Caco-2 (cell line): ENCODE measurements at regions not wholly inside any gene's neighbourhood (a gene's known extent, or its start where the extent isn't known, plus 50 kb on each side); places are given as distances from the start of the nearest gene placed in this dataset.

Experiments
- BruUV-seq: library from RNA; stranded (reverse); fragments of 400-500 nt; replicated peaks from 2 replicates; lab custom pipeline; 2021; lab: Mats Ljungman, UMichigan
- CTCF ChIA-PET: fragments of 300-600 bp; sonication (Branson Sonifier 250); formaldehyde crosslinking; loops from one replicate; lab custom pipeline; 2022; ENCODE audit warnings: antibody characterized with exemption; lab: Charles Lee
- POLR2A ChIA-PET: fragments of 300-600 bp; sonication (Branson Sonifier 250); formaldehyde crosslinking; loops from one replicate; lab custom pipeline; 2022; ENCODE audit warnings: antibody characterized with exemption; lab: Charles Lee
- DNase-seq, 2 experiments: peaks; one replicate each; pipeline versions ENCODE4 v3.0.0 to v3.0.0-alpha.2; 2020 to 2022
- H3K27me3 ChIP-seq: replicated peaks from 2 replicates; pipeline ENCODE4 v1.6.0; 2011; ENCODE audit warnings: low read length; ENCODE audit not compliant: control insufficient read depth, insufficient read depth
- H3K36me3 ChIP-seq: 2 replicates; pipeline ENCODE4 v1.5.1; 2011; ENCODE audit warnings: low read length; ENCODE audit not compliant: control insufficient read depth, insufficient read depth
- H3K4me1 ChIP-seq: fragments of 250-450 bp; sonication (Bioruptor Pico); 2 replicates; pipeline ENCODE4 v1.5.1; 2020; ENCODE audit warnings: mild to moderate bottlenecking
- H3K4me3 ChIP-seq: 2 replicates; pipeline ENCODE4 v1.5.1; 2011; ENCODE audit warnings: low read depth, mild to moderate bottlenecking, control low read depth, low read length
- H3K9me3 ChIP-seq: fragments of 250-450 bp; sonication (Bioruptor Pico); 2 replicates; pipeline ENCODE4 v1.5.1; 2020; ENCODE audit warnings: mild to moderate bottlenecking, moderate library complexity
- H3K27ac Mint-ChIP-seq: one replicate; pipeline ENCODE4 v1.8.0; 2022; ENCODE audit warnings: mixed read lengths; ENCODE audit not compliant: unreplicated experiment
- H3K27me3 Mint-ChIP-seq: one replicate; pipeline ENCODE4 v1.8.0; 2022; ENCODE audit warnings: mixed read lengths; ENCODE audit not compliant: insufficient read depth, unreplicated experiment
- H3K36me3 Mint-ChIP-seq: one replicate; pipeline ENCODE4 v1.8.0; 2022; ENCODE audit warnings: mild to moderate bottlenecking, mixed read lengths; ENCODE audit not compliant: insufficient read depth, unreplicated experiment
- H3K4me1 Mint-ChIP-seq: one replicate; pipeline ENCODE4 v1.8.0; 2022; ENCODE audit warnings: low read depth, mixed read lengths; ENCODE audit not compliant: unreplicated experiment
- H3K4me3 Mint-ChIP-seq: one replicate; pipeline ENCODE4 v1.8.0; 2022; ENCODE audit warnings: mild to moderate bottlenecking, moderate library complexity, mixed read lengths; ENCODE audit not compliant: unreplicated experiment
- H3K9me3 Mint-ChIP-seq: one replicate; pipeline ENCODE4 v1.8.0; 2022; ENCODE audit warnings: mixed read lengths; ENCODE audit not compliant: unreplicated experiment
- CTCF ChIP-seq, 2 experiments: fragments of 200-600 bp in 1 of 2; IDR thresholded peaks; 1 replicate in 1 of 2; 2 replicates in 1 of 2; pipeline versions ENCODE4 v1.5.1 to v1.8.0; 2011 to 2022; ENCODE audit warnings: antibody characterized with exemption in 1 of 2, control low read depth in 1 of 2, inconsistent platforms in 1 of 2, low read depth in 1 of 2, low read length in 1 of 2, mild to moderate bottlenecking in 1 of 2, moderate library complexity in 1 of 2; ENCODE audit not compliant: insufficient read depth in 1 of 2, severe bottlenecking in 1 of 2, unreplicated experiment in 1 of 2
- intact Hi-C: fragments of 100-400 bp; cut with micrococcal nuclease; formaldehyde crosslinking; loops from one replicate; pipeline ENCODE4 v1.10.0; 2022; ENCODE audit not compliant: unreplicated experiment

GRCh38 chr4:66920514-66920913 lies 624.8 kb downstream of the CENPC start:
- H3K36me3 ChIP-seq: no peaks in the 10 kb centered on the region
- no TSS peak for BruUV-seq
- Mint-ChIP-seq H3K4me3 (no peak overlapping the region), H3K36me3 (no peaks in the 10 kb centered on the region), H3K4me1 (no peaks in the 10 kb centered on the region), H3K9me3 (no peaks in the 10 kb centered on the region), H3K27me3 (peaks cover 9% of the 10 kb centered on the region), H3K27ac (no peak overlapping the region)
- ChIA-PET POLR2A (no interaction called here), CTCF (no interaction called here)
- no peaks in the 10 kb centered on the region for H3K9me3 ChIP-seq
- H3K4me1 ChIP-seq: no peaks in the 10 kb centered on the region
- no peak overlapping the region for H3K4me3 ChIP-seq
- intact Hi-C loops: no loop called here
- no peaks in the 10 kb centered on the region for H3K27me3 ChIP-seq
- no peak for DNase-seq
- no peak for TF ChIP-seq CTCF (IDR thresholded peaks at IDR 0.05; ENCODE audit: insufficient read depth in 1 of 2, low read depth in 1 of 2, low read length in 1 of 2, severe bottlenecking in 1 of 2, unreplicated experiment in 1 of 2)

- no peak for DNase-seq
- no peaks in the 10 kb centered on the region for H3K9me3 ChIP-seq
- H3K4me1 ChIP-seq: no peaks in the 10 kb centered on the region
- H3K36me3 ChIP-seq: no peaks in the 10 kb centered on the region
- no peak for TF ChIP-seq CTCF (IDR thresholded peaks at IDR 0.05; ENCODE audit: insufficient read depth in 1 of 2, low read depth in 1 of 2, low read length in 1 of 2, severe bottlenecking in 1 of 2, unreplicated experiment in 1 of 2)
- no peaks in the 10 kb centered on the region for H3K9me3 Mint-ChIP-seq
- no peaks in the 10 kb centered on the region for H3K27me3 ChIP-seq
- H3K36me3 Mint-ChIP-seq: no peaks in the 10 kb centered on the region
- H3K27ac Mint-ChIP-seq: no peak overlapping the region
- CTCF ChIA-PET: no interaction called here
- intact Hi-C loops: no loop called here
- no peak overlapping the region for H3K4me3 ChIP-seq
- no peak overlapping the region for H3K4me3 Mint-ChIP-seq
- no TSS peak for BruUV-seq
- no peaks in the 10 kb centered on the region for H3K4me1 Mint-ChIP-seq
- H3K27me3 Mint-ChIP-seq: peaks cover 4% of the 10 kb centered on the region
- POLR2A ChIA-PET: no interaction called here
Observed at GRCh38 chr4:66911880-66912279, 633.4 kb downstream of the CENPC start.

GRCh38 chr4:66906314-66906713 lies 639.0 kb downstream of the CENPC start:
- intact Hi-C loops: no loop called here
- Mint-ChIP-seq H3K27me3 (peaks cover 1% of the 10 kb centered on the region), H3K4me3 (no peak overlapping the region), H3K4me1 (no peaks in the 10 kb centered on the region), H3K9me3 (no peaks in the 10 kb centered on the region), H3K27ac (no peak overlapping the region), H3K36me3 (no peaks in the 10 kb centered on the region)
- POLR2A ChIA-PET: no interaction called here
- Histone ChIP-seq H3K27me3 (no peaks in the 10 kb centered on the region), H3K4me3 (no peak overlapping the region), H3K4me1 (no peaks in the 10 kb centered on the region), H3K9me3 (no peaks in the 10 kb centered on the region), H3K36me3 (no peaks in the 10 kb centered on the region)
- no peak for TF ChIP-seq CTCF (IDR thresholded peaks at IDR 0.05; ENCODE audit: insufficient read depth in 1 of 2, low read depth in 1 of 2, low read length in 1 of 2, severe bottlenecking in 1 of 2, unreplicated experiment in 1 of 2)
- no TSS peak for BruUV-seq
- CTCF ChIA-PET: no interaction called here
- DNase-seq: no peak
